ENCODE measurements at regions not wholly inside any gene's neighbourhood (a gene's known extent, or its start where the extent isn't known, plus 50 kb on each side); places are given as distances from the start of the nearest gene placed in this dataset.

DNA sequence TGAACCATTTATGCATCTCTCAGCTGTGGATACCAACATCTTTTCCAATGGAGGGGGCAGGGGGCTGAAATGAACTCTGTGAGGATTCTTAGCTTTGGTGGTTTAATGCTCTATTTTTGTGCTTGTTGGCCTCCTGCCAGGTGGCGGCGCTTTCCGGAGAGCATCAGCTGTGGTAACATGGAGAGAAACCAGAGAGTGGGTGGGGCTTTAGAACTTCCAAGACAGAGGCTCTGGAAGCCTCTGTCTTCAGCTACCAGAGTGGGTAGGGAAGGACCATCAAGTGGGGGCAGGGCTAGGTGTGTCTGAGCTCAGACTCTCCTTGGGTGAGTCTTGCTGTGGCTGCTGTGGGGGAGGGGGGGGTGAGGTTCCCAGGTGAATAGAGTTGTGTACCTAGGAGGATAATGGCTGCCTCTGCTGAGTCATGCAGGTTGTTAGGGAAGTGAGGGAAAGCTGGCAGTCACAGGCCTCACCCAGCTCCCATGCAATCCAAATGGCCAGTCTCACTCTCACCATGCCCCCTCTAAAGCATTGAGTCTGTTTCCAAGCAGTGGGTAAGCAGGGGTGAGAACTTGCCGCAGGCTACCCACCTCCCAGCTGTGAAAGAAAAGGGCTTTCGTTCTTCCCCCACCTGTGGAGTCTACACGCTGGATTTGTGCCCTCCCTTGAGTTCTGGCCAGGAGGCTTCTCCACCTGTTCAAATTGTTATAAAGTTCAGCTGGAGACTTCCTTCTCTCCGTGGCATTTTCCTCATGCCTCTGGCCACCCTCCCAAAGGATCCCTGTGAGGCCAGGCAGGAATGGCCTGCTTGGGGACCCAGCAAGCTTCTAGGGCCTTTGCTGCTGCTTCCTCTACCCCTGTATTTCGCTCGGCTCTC, 527.0 kb downstream of the NEBL start:
- no peak for DNase-seq (ENCODE audit: low read depth)
- TF ChIP-seq CTCF (conservative IDR thresholded peaks at IDR 0.05; ENCODE audit: low read length): no peak
- no peak overlapping the region for H3K4me3 ChIP-seq (ENCODE audit: low read length)

DNA sequence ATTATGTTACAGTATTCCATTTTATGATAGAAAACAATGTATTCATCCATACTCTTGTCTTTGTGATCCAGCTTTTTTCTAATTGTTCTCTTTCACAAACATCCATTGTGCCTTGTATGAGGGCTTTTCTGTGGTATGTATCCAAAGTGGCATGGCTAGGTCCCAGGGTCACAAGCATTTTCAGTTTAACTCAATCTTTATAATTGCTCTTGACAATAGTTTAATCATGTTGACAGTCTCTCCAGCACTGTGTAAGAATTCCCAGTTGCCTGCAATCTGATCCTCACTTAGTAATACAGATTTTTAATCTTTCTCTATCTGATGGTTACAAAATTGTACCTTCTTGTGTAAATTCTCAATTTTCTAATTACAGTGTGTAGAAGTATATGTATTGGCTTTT, 533.4 kb downstream of the NEBL start:
- H3K4me3 ChIP-seq (ENCODE audit: low read length): no peak overlapping the region
- no peak for DNase-seq (ENCODE audit: low read depth)
- no peak for TF ChIP-seq CTCF (conservative IDR thresholded peaks at IDR 0.05; ENCODE audit: low read length)

GRCh38 chr10:20355915-20356314, 539.7 kb downstream of the PLXDC2 start:
- DNase-seq (ENCODE audit: low read depth): no peak
- H3K4me3 ChIP-seq (ENCODE audit: low read length): no peak overlapping the region
- no peak for TF ChIP-seq CTCF (conservative IDR thresholded peaks at IDR 0.05; ENCODE audit: low read length)

GRCh38 chr10:20355011-20355410, 538.8 kb downstream of the PLXDC2 start:
- no peak for TF ChIP-seq CTCF (conservative IDR thresholded peaks at IDR 0.05; ENCODE audit: low read length)
- H3K4me3 ChIP-seq (ENCODE audit: low read length): no peak overlapping the region
- DNase-seq (ENCODE audit: low read depth): no peak

DNA sequence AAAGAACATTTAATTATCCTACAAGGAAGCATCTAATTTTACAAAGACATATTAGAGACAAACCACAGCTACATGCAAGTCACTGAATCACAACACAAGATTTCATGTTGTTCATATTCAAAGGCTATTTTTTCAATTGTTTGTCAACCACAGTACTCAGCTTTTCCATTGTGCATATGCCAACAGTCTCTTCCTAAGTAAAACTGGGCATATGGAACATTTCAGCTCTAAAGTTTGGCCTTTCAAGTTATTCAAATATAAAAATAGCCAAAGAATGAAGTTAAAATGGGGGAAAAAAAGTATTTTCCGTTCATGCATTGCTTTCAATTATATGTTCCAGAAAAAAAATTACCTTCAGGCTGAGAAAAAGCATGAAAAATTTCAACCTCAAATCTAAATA, 537.9 kb downstream of the PLXDC2 start:
- no peak overlapping the region for H3K4me3 ChIP-seq (ENCODE audit: low read length)
- TF ChIP-seq CTCF (conservative IDR thresholded peaks at IDR 0.05; ENCODE audit: low read length): no peak
- DNase-seq (ENCODE audit: low read depth): no peak

DNA sequence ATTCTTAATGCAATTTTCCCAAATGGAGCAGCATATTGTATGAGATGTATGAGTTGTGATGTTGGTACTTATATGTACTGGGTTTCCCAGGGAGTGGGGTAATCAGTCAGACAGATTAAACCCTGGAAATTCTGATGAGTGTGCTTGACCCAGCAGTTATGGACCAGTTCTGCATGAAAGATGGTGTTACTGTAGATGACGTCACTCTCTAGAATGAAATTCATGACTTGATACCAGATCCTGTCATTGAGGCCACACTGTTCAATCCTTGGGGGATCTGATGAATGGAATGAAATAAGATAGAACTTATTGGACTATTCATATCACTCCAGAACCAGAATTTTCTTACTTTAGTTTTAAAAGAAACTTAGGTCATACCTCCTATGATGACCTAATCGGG, 534.3 kb downstream of the PLXDC2 start:
- no peak overlapping the region for H3K4me3 ChIP-seq (ENCODE audit: low read length)
- no peak for TF ChIP-seq CTCF (conservative IDR thresholded peaks at IDR 0.05; ENCODE audit: low read length)
- DNase-seq (ENCODE audit: low read depth): no peak

GRCh38 chr10:20343036-20343435, 526.8 kb downstream of the PLXDC2 start:
- TF ChIP-seq CTCF (conservative IDR thresholded peaks at IDR 0.05; ENCODE audit: low read length): no peak
- no peak overlapping the region for H3K4me3 ChIP-seq (ENCODE audit: low read length)
- DNase-seq (ENCODE audit: low read depth): no peak

Data from AG10803 (cell line).